ENCODE measurements at regions not wholly inside any gene's neighbourhood (a gene's known extent, or its start where the extent isn't known, plus 50 kb on each side); places are given as distances from the start of the nearest gene placed in this dataset.
A peak's percentile ranks its signal among the peaks of the same experiment; 100 is the strongest.

DNA sequence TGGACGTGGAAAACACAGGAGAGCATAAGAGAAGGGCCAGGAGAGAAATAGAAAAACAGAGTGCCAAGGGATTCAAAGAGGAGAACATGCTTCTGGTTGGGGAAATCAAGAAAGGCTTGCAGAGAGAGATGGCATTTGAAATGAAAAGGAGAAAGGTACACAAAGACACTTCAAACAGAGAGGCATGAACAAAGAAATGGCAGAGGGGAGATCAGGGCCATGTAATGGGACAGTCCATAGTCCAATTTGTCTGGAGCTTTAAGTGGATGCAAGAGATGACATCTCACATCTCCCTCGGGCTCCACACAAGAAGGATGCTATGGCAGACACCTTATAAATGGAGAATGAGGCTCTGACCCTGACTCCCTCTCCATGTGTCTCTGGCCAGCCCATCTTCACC is 331.1 kb downstream of the MLLT3 start:
- Mint-ChIP-seq H3K27ac (peak overlapping the region; percentile 18 to 94 (median 55)), H3K36me3 (peaks cover 8% of the 10 kb centered on the region), H3K27me3 (peaks cover 4% of the 10 kb centered on the region), H3K4me1 (peaks cover 6 to 61% (median 19%) of the 10 kb centered on the region in 4 donors), H3K4me3 (no peak overlapping the region), H3K9me3 (peaks cover 0 to 12% (median 4%) of the 10 kb centered on the region in 7 donors)
- Histone ChIP-seq H3K4me1 (ENCODE audit: control insufficient read depth, insufficient read depth, low read length, poor library complexity, severe bottlenecking) (peaks cover 3% of the 10 kb centered on the region), H3K27me3 (ENCODE audit: control insufficient read depth, insufficient read depth, low read length) (no peaks in the 10 kb centered on the region), H3K4me3 (ENCODE audit: low read depth, low read length) (no peak overlapping the region), H3K36me3 (ENCODE audit: control insufficient read depth, insufficient read depth, low read length) (no peaks in the 10 kb centered on the region), H3K9me3 (ENCODE audit: control insufficient read depth in 2 of 2, low read length in 2 of 2) (peaks cover 6 to 8% of the 10 kb centered on the region in 2 experiments), H3K27ac (ENCODE audit: insufficient read depth, low read length, poor library complexity, severe bottlenecking) (no peak overlapping the region)
- ATAC-seq (ENCODE audit: low read depth in 2 of 2) (no peak), DNase-seq (no peak)

DNA sequence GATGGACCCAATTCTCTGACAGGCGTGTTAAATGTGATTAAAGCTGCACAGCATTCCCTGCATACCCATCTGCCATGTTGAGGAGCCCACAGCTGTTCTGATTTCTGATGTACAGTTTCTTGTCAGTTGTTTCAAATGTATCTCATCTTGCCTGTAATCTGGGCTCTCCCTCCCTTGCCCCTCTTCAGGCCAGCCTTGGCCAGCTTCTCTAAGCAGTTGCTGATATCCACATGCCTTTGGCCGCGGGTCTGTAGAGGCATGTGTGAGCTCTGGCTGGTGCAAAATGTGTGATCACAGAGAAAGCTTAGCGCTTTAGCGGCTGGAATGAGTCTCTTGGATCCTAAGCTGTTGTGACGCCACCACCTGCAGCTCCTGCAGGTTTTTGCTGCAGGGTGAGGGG is 332.0 kb downstream of the MLLT3 start:
- peak overlapping the region in 1 of 4 donors; percentile 3 for H3K4me3 Mint-ChIP-seq
- Histone ChIP-seq H3K4me3 (ENCODE audit: low read depth, low read length) (no peak overlapping the region), H3K9me3 (ENCODE audit: control insufficient read depth in 2 of 2, low read length in 2 of 2) (peaks cover 6 to 8% of the 10 kb centered on the region in 2 experiments), H3K36me3 (ENCODE audit: control insufficient read depth, insufficient read depth, low read length) (no peaks in the 10 kb centered on the region), H3K27me3 (ENCODE audit: control insufficient read depth, insufficient read depth, low read length) (no peaks in the 10 kb centered on the region), H3K4me1 (ENCODE audit: control insufficient read depth, insufficient read depth, low read length, poor library complexity, severe bottlenecking) (peaks cover 13% of the 10 kb centered on the region), H3K27ac (ENCODE audit: insufficient read depth, low read length, poor library complexity, severe bottlenecking) (no peak overlapping the region)
- peaks cover 4% of the 10 kb centered on the region for H3K27me3 Mint-ChIP-seq
- H3K36me3 Mint-ChIP-seq = peaks cover 8% of the 10 kb centered on the region
- peaks cover 0 to 12% (median 4%) of the 10 kb centered on the region in 7 donors for H3K9me3 Mint-ChIP-seq
- no peak overlapping the region for H3K27ac Mint-ChIP-seq
- H3K4me1 Mint-ChIP-seq = peaks cover 6 to 61% (median 24%) of the 10 kb centered on the region in 4 donors
- ATAC-seq (ENCODE audit: low read depth in 2 of 2) (no peak), DNase-seq (no peak)

GRCh38 chr9:20289423-20290010 is 332.8 kb downstream of the MLLT3 start:
- Mint-ChIP-seq H3K9me3 (peaks cover 0 to 12% (median 4%) of the 10 kb centered on the region in 7 donors), H3K27ac (no peak overlapping the region), H3K27me3 (peaks cover 1% of the 10 kb centered on the region), H3K4me3 (peak overlapping the region in 1 of 4 donors; percentile 9), H3K36me3 (peaks cover 8% of the 10 kb centered on the region), H3K4me1 (peaks cover 6 to 59% (median 26%) of the 10 kb centered on the region in 4 donors)
- Histone ChIP-seq H3K27ac (ENCODE audit: insufficient read depth, low read length, poor library complexity, severe bottlenecking) (no peak overlapping the region), H3K4me3 (ENCODE audit: low read depth, low read length) (no peak overlapping the region), H3K27me3 (ENCODE audit: control insufficient read depth, insufficient read depth, low read length) (no peaks in the 10 kb centered on the region), H3K9me3 (ENCODE audit: control insufficient read depth in 2 of 2, low read length in 2 of 2) (peaks cover 6 to 8% of the 10 kb centered on the region in 2 experiments), H3K4me1 (ENCODE audit: control insufficient read depth, insufficient read depth, low read length, poor library complexity, severe bottlenecking) (peaks cover 14% of the 10 kb centered on the region), H3K36me3 (ENCODE audit: control insufficient read depth, insufficient read depth, low read length) (no peaks in the 10 kb centered on the region)
- ATAC-seq (ENCODE audit: low read depth in 2 of 2) = no peak
- DNase-seq = no peak

DNA sequence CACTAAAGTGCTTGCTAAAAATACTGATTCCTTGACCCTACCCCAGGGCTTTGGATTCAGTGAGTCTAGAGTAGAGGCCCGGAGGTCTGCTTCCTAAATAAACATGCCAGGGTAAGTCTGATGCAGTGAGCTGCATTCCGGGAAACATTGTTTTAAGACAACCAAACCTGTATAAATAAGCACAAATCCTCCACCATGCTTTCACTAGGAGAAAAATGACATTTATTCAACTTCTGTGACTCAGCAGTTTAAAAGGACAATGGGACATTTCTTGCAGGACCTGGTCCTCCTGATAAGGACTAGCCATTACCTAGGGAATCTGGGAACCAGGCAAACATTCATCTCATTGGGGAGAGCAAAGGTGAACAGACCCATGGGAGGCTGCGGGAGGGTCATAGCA is 335.3 kb downstream of the MLLT3 start:
- no peaks in the 10 kb centered on the region for H3K36me3 ChIP-seq (ENCODE audit: control insufficient read depth, insufficient read depth, low read length)
- no peak overlapping the region for H3K4me3 ChIP-seq (ENCODE audit: low read depth, low read length)
- peaks cover 6 to 8% of the 10 kb centered on the region in 2 experiments for H3K9me3 ChIP-seq (ENCODE audit: control insufficient read depth in 2 of 2, low read length in 2 of 2)
- H3K4me1 Mint-ChIP-seq = peaks cover 6 to 37% (median 25%) of the 10 kb centered on the region in 4 donors
- peak overlapping the region; percentile 26 to 73 (median 57) for H3K27ac Mint-ChIP-seq
- no peak for DNase-seq
- H3K9me3 Mint-ChIP-seq = peaks cover 0 to 10% (median 4%) of the 10 kb centered on the region in 7 donors
- H3K36me3 Mint-ChIP-seq = peaks cover 5% of the 10 kb centered on the region
- no peak for ATAC-seq (ENCODE audit: low read depth in 2 of 2)
- H3K4me3 Mint-ChIP-seq = peak overlapping the region in 1 of 4 donors; percentile 20
- no peaks in the 10 kb centered on the region for H3K27me3 ChIP-seq (ENCODE audit: control insufficient read depth, insufficient read depth, low read length)
- H3K4me1 ChIP-seq (ENCODE audit: control insufficient read depth, insufficient read depth, low read length, poor library complexity, severe bottlenecking) = peaks cover 14% of the 10 kb centered on the region
- H3K27me3 Mint-ChIP-seq = no peaks in the 10 kb centered on the region
- H3K27ac ChIP-seq (ENCODE audit: insufficient read depth, low read length, poor library complexity, severe bottlenecking) = no peak overlapping the region

DNA sequence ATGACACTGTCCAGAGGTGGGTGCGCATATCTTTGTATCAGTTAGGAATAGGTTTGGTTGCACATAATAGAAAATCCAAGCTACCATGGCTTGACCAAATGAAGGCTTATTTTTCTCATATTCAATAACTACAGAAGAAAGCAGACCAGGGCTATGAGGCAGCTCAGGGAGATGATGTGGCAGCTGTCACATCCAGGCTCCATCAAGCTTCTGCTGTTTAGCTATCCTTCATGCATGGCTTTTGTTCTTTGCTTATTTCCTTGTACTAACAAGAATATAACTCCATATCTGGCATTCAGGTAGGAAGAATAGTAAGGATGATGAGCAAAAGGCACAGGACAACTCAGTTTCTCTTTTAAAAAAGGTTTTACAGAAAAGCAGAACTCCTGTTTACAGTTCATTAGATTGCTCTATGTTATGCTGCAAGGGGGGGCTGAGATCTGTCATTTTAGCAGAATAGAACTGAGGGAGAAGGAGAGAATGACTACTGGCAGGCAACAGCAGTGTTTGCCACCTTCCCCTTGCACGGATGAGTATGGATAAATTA is 336.1 kb downstream of the MLLT3 start:
- H3K36me3 ChIP-seq (ENCODE audit: control insufficient read depth, insufficient read depth, low read length) = no peaks in the 10 kb centered on the region
- DNase-seq (no peak), ATAC-seq (ENCODE audit: low read depth in 2 of 2) (no peak)
- H3K4me3 ChIP-seq (ENCODE audit: low read depth, low read length) = no peak overlapping the region
- peaks cover 6 to 8% of the 10 kb centered on the region in 2 experiments for H3K9me3 ChIP-seq (ENCODE audit: control insufficient read depth in 2 of 2, low read length in 2 of 2)
- peaks cover 6 to 37% (median 25%) of the 10 kb centered on the region in 4 donors for H3K4me1 Mint-ChIP-seq
- peaks cover 5% of the 10 kb centered on the region for H3K36me3 Mint-ChIP-seq
- no peak overlapping the region for H3K27ac ChIP-seq (ENCODE audit: insufficient read depth, low read length, poor library complexity, severe bottlenecking)
- H3K27me3 Mint-ChIP-seq = no peaks in the 10 kb centered on the region
- H3K9me3 Mint-ChIP-seq = peaks cover 0 to 10% (median 4%) of the 10 kb centered on the region in 7 donors
- peak overlapping the region in 2 of 4 donors; percentile 1 to 44 for H3K4me3 Mint-ChIP-seq
- H3K27me3 ChIP-seq (ENCODE audit: control insufficient read depth, insufficient read depth, low read length) = no peaks in the 10 kb centered on the region
- H3K4me1 ChIP-seq (ENCODE audit: control insufficient read depth, insufficient read depth, low read length, poor library complexity, severe bottlenecking) = peaks cover 14% of the 10 kb centered on the region
- peak overlapping the region; percentile 2 to 93 (median 44) for H3K27ac Mint-ChIP-seq

DNA sequence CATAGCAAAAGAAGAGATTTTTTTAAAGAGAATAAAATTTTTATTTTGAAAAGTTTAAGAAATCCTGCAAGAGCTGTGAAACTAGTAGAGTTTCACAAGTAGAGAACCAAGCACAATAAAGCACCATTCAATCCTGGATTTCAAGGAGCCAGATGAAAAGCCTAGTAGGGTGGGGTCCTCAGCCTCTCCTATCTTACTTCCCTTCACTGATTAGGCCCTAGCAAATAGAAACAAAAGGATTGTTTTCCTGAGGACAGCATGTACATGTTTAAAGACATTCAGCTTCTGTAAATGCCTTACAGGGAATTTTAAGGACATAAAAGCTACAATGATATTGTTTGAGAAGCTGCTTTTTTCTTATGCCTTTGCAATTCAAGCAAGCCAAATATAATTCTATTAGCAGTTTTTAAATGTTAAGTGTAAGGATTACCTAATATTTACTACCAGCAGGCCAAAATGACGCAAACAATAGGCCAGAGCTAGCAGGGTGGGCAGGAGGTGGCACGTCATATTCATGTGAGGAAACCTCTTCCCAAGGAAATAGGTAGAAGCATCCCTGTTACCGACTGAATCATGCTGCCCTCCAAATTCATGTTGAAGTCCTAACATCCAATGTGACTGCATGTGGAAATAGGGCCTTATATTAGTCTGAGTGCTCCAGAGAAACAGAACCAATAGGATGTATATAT is 337.6 kb downstream of the MLLT3 start:
- peak overlapping the region in 2 of 3 donors; percentile 14 for H3K27ac Mint-ChIP-seq
- H3K9me3 Mint-ChIP-seq = peaks cover 0 to 10% (median 4%) of the 10 kb centered on the region in 7 donors
- H3K27me3 Mint-ChIP-seq = no peaks in the 10 kb centered on the region
- H3K36me3 Mint-ChIP-seq = no peaks in the 10 kb centered on the region
- no peak overlapping the region for H3K4me3 ChIP-seq (ENCODE audit: low read depth, low read length)
- peaks cover 6 to 37% (median 26%) of the 10 kb centered on the region in 4 donors for H3K4me1 Mint-ChIP-seq
- H3K4me3 Mint-ChIP-seq = peak overlapping the region in 1 of 4 donors; percentile 9
- H3K27ac ChIP-seq (ENCODE audit: insufficient read depth, low read length, poor library complexity, severe bottlenecking) = no peak overlapping the region
- DNase-seq = no peak
- peaks cover 6 to 8% of the 10 kb centered on the region in 2 experiments for H3K9me3 ChIP-seq (ENCODE audit: control insufficient read depth in 2 of 2, low read length in 2 of 2)
- H3K27me3 ChIP-seq (ENCODE audit: control insufficient read depth, insufficient read depth, low read length) = no peaks in the 10 kb centered on the region
- no peaks in the 10 kb centered on the region for H3K36me3 ChIP-seq (ENCODE audit: control insufficient read depth, insufficient read depth, low read length)
- no peak for ATAC-seq (ENCODE audit: low read depth in 2 of 2)
- H3K4me1 ChIP-seq (ENCODE audit: control insufficient read depth, insufficient read depth, low read length, poor library complexity, severe bottlenecking) = peaks cover 14% of the 10 kb centered on the region

DNA sequence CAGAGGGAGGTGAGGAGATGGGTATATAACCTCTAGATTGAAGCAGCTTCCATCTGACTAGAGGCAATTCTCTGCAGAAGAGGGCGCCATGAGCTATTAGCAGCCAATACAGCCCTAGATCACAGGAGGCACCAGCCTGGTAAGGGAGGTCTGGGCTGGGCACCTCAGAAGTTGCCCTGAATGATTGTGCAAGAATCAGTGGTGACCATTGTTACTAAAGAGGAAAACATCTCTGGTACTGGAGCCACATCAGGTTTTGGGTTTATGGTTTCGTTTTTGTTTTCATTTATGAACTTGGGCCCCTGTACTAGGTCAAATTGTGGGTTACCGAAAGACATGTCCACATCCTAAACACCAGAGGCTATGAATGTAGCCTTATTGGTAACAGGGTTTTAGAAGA is 342.0 kb downstream of the MLLT3 start:
- no peaks in the 10 kb centered on the region for H3K36me3 ChIP-seq (ENCODE audit: control insufficient read depth, insufficient read depth, low read length)
- peak in 1 of 2 donors; percentile 28 for ATAC-seq (ENCODE audit: low read depth in 2 of 2)
- H3K36me3 Mint-ChIP-seq = peaks cover 6% of the 10 kb centered on the region

More for the DNA sequence above, 342.0 kb downstream of the MLLT3 start:
- Mint-ChIP-seq H3K27ac (peak overlapping the region in 2 of 3 donors; percentile 43 to 78), H3K4me1 (peaks cover 0 to 12% (median 4%) of the 10 kb centered on the region in 4 donors), H3K9me3 (peaks cover 0 to 28% (median 7%) of the 10 kb centered on the region in 7 donors), H3K4me3 (no peak overlapping the region), H3K27me3 (no peaks in the 10 kb centered on the region)
- H3K4me1 ChIP-seq (ENCODE audit: control insufficient read depth, insufficient read depth, low read length, poor library complexity, severe bottlenecking) = peaks cover 2% of the 10 kb centered on the region
- peak in 1 of 3 donors; percentile 28 for DNase-seq
- no peaks in the 10 kb centered on the region for H3K27me3 ChIP-seq (ENCODE audit: control insufficient read depth, insufficient read depth, low read length)
- no peak overlapping the region for H3K4me3 ChIP-seq (ENCODE audit: low read depth, low read length)
- H3K9me3 ChIP-seq (ENCODE audit: control insufficient read depth in 2 of 2, low read length in 2 of 2) = peaks cover 0 to 4% of the 10 kb centered on the region in 2 experiments
- H3K27ac ChIP-seq (ENCODE audit: insufficient read depth, low read length, poor library complexity, severe bottlenecking) = no peak overlapping the region
